ENCODE measurements at regions not wholly inside any gene's neighbourhood (a gene's known extent, or its start where the extent isn't known, plus 50 kb on each side); places are given as distances from the start of the nearest gene placed in this dataset.
A peak's percentile ranks its signal among the peaks of the same experiment; 100 is the strongest.

DNA sequence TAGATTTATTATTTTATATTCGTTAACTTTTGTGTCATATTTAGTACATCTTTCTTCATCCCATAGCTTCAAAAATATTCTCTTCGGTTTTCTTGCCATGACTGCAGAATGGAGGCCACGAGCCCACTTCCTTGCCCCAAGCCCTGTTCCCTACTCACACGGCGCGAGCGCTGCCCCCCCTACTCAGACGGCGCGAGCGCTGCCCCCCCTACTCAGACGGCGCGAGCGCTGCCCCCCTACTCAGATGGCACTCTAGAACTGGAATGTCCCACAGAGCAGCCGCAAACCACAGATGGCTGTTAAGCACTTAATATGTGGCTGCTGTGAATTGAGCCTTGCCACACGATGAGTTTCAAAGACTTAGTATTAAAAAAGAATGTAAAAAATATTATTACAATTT lies 102.2 kb upstream of the PEG3 start:
- Histone ChIP-seq H3K9me3 (no peaks in the 10 kb centered on the region), H3K4me3 (replicated peaks in 1 of 3) (no peak overlapping the region), H3K27ac (no peak overlapping the region), H3K36me3 (no peaks in the 10 kb centered on the region), H3K27me3 (peaks cover 10% of the 10 kb centered on the region), H3K4me1 (no peaks in the 10 kb centered on the region)
- TF ChIP-seq, protein P1, sequence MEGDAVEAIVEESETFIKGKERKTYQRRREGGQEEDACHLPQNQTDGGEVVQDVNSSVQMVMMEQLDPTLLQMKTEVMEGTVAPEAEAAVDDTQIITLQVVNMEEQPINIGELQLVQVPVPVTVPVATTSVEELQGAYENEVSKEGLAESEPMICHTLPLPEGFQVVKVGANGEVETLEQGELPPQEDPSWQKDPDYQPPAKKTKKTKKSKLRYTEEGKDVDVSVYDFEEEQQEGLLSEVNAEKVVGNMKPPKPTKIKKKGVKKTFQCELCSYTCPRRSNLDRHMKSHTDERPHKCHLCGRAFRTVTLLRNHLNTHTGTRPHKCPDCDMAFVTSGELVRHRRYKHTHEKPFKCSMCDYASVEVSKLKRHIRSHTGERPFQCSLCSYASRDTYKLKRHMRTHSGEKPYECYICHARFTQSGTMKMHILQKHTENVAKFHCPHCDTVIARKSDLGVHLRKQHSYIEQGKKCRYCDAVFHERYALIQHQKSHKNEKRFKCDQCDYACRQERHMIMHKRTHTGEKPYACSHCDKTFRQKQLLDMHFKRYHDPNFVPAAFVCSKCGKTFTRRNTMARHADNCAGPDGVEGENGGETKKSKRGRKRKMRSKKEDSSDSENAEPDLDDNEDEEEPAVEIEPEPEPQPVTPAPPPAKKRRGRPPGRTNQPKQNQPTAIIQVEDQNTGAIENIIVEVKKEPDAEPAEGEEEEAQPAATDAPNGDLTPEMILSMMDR (IDR thresholded peaks at IDR 0.05), result no peak
- no peak for TF ChIP-seq POLR2A (IDR thresholded peaks at IDR 0.05)
- DNase-seq, result peak in 1 of 2 donors; percentile 1
- WGBS, 2 donors, result 27 to 48% methylated on average over 17 of the region's 17 CpGs
- intact Hi-C loops (cut with DNase I), result no loop called here

DNA sequence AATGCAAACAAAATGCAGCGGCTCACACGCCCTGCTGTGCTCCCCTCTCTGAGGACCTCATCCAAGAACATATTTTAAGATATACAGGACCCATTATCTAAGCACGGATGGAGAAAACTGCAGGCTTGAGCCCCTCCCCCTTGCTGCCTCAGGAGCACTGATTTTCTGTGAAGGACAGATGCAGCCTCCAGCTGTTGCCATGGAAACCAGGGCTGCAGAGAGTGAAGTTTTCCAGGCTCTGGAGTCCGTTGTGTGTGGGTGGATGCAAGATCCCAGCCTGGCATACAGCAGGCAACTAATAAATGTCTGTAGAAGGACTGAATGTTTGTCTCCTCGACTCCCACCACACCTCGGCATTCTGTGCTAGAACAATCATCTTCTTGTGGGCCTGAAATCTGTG lies 105.6 kb upstream of the PEG3 start:
- Histone ChIP-seq H3K36me3 (no peaks in the 10 kb centered on the region), H3K27ac (no peak overlapping the region), H3K4me1 (no peaks in the 10 kb centered on the region), H3K9me3 (no peaks in the 10 kb centered on the region), H3K27me3 (peaks cover 10% of the 10 kb centered on the region), H3K4me3 (replicated peaks in 1 of 3) (no peak overlapping the region)
- no peak for DNase-seq
- intact Hi-C loops (cut with DNase I), result no loop called here
- no peak for TF ChIP-seq POLR2A (IDR thresholded peaks at IDR 0.05)
- TF ChIP-seq, protein P1 (IDR thresholded peaks at IDR 0.05), result no peak
- WGBS, 2 donors, result 34% methylated on average over 6 of the region's 6 CpGs

DNA sequence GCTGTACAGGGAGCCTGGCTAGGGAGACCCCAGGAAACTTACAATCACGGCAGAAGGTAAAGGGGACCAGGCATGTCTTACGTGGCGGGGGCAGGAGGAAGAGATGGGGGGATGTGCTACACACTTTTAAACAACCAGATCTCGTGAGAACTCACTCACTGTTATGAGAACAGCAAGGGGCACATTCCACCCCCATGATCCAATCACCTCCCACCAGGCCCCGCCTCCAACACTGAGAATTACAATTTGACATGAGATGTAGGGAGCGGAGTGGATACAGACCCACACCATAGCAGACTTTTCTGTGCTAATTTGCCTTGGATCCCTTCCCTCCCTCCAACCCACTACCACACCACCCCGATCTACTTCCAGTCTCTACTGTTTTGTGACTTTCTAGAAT lies 106.7 kb upstream of the PEG3 start:
- intact Hi-C loops (cut with DNase I), result no loop called here
- Histone ChIP-seq H3K4me3 (replicated peaks in 1 of 3) (no peak overlapping the region), H3K27ac (no peak overlapping the region), H3K36me3 (no peaks in the 10 kb centered on the region), H3K27me3 (peaks cover 10% of the 10 kb centered on the region), H3K4me1 (no peaks in the 10 kb centered on the region), H3K9me3 (no peaks in the 10 kb centered on the region)
- WGBS, 2 donors, result 76 to 78% methylated on average over 7 of the region's 7 CpGs
- no peak for TF ChIP-seq POLR2A (IDR thresholded peaks at IDR 0.05)
- TF ChIP-seq, protein P1 (IDR thresholded peaks at IDR 0.05), result no peak
- DNase-seq, result no peak

DNA sequence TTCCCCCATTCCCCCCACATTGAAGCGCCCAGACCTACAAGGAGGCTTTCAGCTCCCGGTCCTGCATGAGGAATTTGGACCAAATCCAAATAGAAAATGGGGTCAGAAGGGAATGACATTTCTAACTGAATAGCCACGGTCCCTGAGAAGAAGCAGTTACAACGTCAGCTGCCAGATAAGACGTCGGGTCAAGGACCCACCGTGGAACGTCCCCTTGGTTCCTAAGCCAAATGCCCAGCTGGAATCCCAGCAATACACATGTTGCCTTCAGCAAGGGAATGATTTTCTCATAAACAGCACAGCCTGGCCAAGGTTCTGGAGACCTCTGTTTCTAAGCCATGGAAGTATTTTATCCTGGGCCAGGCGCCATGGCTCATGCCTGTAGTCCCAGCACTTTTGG lies 109.1 kb upstream of the PEG3 start:
- WGBS, 2 donors, result 34 to 39% methylated on average over 9 of the region's 9 CpGs
- H3K4me3 ChIP-seq (replicated peaks in 1 of 3), result no peak overlapping the region
- H3K9me3 ChIP-seq, result no peaks in the 10 kb centered on the region
- no peaks in the 10 kb centered on the region for H3K36me3 ChIP-seq
- no peak overlapping the region for H3K27ac ChIP-seq
- no peaks in the 10 kb centered on the region for H3K4me1 ChIP-seq
- no peak for TF ChIP-seq POLR2A (IDR thresholded peaks at IDR 0.05)
- TF ChIP-seq, protein P1 (IDR thresholded peaks at IDR 0.05), result no peak
- no peak for DNase-seq
- intact Hi-C loops (cut with DNase I), result no loop called here
- no peaks in the 10 kb centered on the region for H3K27me3 ChIP-seq

DNA sequence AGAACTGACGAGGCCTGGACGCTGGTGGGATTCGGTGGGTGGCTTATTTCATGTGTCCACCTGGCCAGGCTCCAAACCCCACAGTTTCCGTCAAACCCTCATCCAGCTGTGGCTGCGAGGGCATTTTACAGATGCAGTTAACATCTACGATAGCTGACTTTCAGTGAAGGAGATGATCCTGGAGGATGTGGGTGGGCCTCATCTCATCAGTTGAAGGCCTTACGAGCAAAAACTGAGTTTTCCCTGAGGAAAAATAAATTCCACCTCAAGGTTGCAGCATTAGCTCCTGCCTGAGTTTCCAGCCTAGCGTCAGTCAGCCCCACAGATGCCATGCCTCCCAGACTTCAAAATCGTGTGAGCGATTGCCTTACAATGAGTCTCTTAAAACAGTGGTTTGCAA lies 111.1 kb upstream of the PEG3 start:
- Histone ChIP-seq H3K36me3 (no peaks in the 10 kb centered on the region), H3K4me3 (replicated peaks in 1 of 3) (no peak overlapping the region), H3K27ac (no peak overlapping the region), H3K27me3 (no peaks in the 10 kb centered on the region), H3K4me1 (no peaks in the 10 kb centered on the region), H3K9me3 (no peaks in the 10 kb centered on the region)
- intact Hi-C loops (cut with DNase I), result no loop called here
- no peak for DNase-seq
- 92% methylated on average over 10 of the region's 10 CpGs for WGBS, 2 donors
- TF ChIP-seq POLR2A (IDR thresholded peaks at IDR 0.05), result no peak

DNA sequence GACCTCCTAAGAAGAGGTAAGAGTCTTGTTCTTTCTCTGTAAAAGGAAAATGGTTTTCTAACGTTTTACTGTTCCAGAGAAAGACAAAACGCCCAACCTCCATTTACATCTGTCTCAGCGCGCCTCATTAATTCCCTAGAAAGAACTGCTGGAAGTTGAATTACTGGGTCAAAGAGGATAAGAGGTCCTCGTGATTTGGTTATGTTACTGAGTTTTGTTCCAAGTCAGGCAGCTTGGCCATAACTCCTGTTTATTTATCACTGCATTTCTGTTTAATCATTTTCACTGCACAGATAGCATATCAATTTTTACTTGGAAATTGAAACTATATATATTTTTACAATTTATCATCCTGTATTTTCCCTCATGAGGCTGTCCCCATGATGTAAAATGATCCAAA lies 112.9 kb upstream of the PEG3 start:
- H3K4me3 ChIP-seq (replicated peaks in 1 of 3), result no peak overlapping the region
- 39 to 41% methylated on average over 5 of the region's 5 CpGs for WGBS, 2 donors
- H3K4me1 ChIP-seq, result no peaks in the 10 kb centered on the region
- TF ChIP-seq, protein P1 (IDR thresholded peaks at IDR 0.05), result no peak
- no peak for TF ChIP-seq POLR2A (IDR thresholded peaks at IDR 0.05)
- H3K36me3 ChIP-seq, result no peaks in the 10 kb centered on the region
- no peaks in the 10 kb centered on the region for H3K9me3 ChIP-seq
- DNase-seq, result no peak
- intact Hi-C loops (cut with DNase I), result no loop called here
- H3K27ac ChIP-seq, result no peak overlapping the region
- H3K27me3 ChIP-seq, result no peaks in the 10 kb centered on the region

Data from thyroid gland (tissue), 4 donors.